ENCODE measurements at regions not wholly inside any gene's neighbourhood (a gene's known extent, or its start where the extent isn't known, plus 50 kb on each side); places are given as distances from the start of the nearest gene placed in this dataset.

DNA sequence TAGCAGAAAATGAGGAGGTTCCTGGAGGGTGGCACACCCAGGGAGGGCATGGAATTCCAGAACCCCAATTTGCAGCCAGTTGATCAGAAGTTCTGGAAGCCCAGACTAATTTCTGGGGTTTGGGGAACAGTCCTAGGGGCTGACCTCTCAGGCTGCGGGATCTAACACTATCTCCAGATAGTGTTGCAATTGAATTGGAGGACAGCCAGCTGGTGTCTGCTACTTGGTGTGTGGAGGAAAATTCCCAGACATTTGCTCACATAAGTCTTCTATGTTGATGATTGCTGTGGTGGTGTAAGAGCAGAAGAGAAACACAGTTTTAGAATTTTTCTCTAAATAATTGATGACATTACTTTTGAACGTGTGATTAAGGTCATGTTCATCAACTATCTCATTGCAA is 154.3 kb upstream of the RNPC3 start:
- no peak for TF ChIP-seq EP300 (IDR thresholded peaks at IDR 0.05)
- TF ChIP-seq, protein P1, sequence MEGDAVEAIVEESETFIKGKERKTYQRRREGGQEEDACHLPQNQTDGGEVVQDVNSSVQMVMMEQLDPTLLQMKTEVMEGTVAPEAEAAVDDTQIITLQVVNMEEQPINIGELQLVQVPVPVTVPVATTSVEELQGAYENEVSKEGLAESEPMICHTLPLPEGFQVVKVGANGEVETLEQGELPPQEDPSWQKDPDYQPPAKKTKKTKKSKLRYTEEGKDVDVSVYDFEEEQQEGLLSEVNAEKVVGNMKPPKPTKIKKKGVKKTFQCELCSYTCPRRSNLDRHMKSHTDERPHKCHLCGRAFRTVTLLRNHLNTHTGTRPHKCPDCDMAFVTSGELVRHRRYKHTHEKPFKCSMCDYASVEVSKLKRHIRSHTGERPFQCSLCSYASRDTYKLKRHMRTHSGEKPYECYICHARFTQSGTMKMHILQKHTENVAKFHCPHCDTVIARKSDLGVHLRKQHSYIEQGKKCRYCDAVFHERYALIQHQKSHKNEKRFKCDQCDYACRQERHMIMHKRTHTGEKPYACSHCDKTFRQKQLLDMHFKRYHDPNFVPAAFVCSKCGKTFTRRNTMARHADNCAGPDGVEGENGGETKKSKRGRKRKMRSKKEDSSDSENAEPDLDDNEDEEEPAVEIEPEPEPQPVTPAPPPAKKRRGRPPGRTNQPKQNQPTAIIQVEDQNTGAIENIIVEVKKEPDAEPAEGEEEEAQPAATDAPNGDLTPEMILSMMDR (IDR thresholded peaks at IDR 0.05), result no peak

Measured in tibial nerve (tissue), 4 donors.